ENCODE measurements at regions not wholly inside any gene's neighbourhood (a gene's known extent, or its start where the extent isn't known, plus 50 kb on each side); places are given as distances from the start of the nearest gene placed in this dataset.

DNA sequence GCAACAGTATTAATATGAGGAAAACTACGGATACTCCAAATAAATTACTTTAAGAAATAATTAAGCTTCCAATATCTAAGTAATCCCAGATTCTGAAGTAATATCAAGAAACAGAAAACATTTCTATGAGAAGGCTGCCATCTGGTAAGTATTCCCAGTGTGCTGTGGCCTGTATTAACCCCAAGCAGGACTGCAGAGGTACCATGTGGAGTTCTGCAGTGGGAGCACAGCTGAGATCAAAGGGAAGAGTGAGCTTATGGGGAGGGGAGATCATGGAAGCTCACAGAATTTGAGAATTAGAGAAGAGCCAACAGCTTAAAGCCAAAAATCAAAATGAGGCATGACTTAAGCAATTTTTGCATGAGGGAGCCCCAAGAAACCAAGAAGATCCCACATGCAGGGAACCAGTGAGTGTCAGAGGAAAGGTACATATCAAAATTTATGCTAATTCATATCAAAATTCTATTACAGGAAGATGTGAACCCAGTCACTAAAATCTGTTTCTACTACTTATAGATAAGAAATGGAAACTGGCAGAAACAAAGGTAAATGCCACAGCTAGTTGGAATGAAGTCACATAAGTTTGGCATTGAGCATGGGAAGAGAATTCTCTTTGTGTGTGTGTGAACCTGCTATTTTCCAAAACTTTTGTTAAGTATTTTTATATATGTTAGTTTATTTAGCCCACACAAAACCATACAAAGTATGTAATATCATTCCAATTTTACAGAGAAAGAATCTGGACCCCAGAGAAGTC is 62.6 kb upstream of the KITLG start:
- no peak for DNase-seq (ENCODE audit: low spot score)
- Histone ChIP-seq H3K79me2 (ENCODE audit: low read depth) (no peaks in the 10 kb centered on the region), H3K4me3 (no peak overlapping the region), H3K9me3 (ENCODE audit: low read depth) (no peaks in the 10 kb centered on the region), H3K27me3 (no peaks in the 10 kb centered on the region), H3K4me1 (no peaks in the 10 kb centered on the region), H3K27ac (no peak overlapping the region), H3F3A (ENCODE audit: low read depth) (no peaks in the 10 kb centered on the region), H3K36me3 (no peaks in the 10 kb centered on the region), H3K9ac (no peak overlapping the region), H3K4me2 (no peak overlapping the region), H4K20me1 (ENCODE audit: low read depth) (no peaks in the 10 kb centered on the region), H2AFZ (replicated peaks) (no peak overlapping the region)
- no peak overlapping the region for H3K27ac Mint-ChIP-seq
- H3K4me3 Mint-ChIP-seq, result no peak overlapping the region
- peaks cover 17% of the 10 kb centered on the region for H3K4me1 Mint-ChIP-seq
- peaks cover 2% of the 10 kb centered on the region for H3K27me3 Mint-ChIP-seq (ENCODE audit: insufficient read depth, low read depth)
- no peaks in the 10 kb centered on the region for H3K36me3 Mint-ChIP-seq
- H3K9me3 Mint-ChIP-seq, result no peaks in the 10 kb centered on the region
- TF ChIP-seq EZH2 (IDR thresholded peaks at IDR 0.05), result no peak
- TF ChIP-seq, protein P1, sequence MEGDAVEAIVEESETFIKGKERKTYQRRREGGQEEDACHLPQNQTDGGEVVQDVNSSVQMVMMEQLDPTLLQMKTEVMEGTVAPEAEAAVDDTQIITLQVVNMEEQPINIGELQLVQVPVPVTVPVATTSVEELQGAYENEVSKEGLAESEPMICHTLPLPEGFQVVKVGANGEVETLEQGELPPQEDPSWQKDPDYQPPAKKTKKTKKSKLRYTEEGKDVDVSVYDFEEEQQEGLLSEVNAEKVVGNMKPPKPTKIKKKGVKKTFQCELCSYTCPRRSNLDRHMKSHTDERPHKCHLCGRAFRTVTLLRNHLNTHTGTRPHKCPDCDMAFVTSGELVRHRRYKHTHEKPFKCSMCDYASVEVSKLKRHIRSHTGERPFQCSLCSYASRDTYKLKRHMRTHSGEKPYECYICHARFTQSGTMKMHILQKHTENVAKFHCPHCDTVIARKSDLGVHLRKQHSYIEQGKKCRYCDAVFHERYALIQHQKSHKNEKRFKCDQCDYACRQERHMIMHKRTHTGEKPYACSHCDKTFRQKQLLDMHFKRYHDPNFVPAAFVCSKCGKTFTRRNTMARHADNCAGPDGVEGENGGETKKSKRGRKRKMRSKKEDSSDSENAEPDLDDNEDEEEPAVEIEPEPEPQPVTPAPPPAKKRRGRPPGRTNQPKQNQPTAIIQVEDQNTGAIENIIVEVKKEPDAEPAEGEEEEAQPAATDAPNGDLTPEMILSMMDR (IDR thresholded peaks at IDR 0.05), result no peak
- TF ChIP-seq EZH2phosphoT487 (IDR thresholded peaks at IDR 0.05), result no peak

DNA sequence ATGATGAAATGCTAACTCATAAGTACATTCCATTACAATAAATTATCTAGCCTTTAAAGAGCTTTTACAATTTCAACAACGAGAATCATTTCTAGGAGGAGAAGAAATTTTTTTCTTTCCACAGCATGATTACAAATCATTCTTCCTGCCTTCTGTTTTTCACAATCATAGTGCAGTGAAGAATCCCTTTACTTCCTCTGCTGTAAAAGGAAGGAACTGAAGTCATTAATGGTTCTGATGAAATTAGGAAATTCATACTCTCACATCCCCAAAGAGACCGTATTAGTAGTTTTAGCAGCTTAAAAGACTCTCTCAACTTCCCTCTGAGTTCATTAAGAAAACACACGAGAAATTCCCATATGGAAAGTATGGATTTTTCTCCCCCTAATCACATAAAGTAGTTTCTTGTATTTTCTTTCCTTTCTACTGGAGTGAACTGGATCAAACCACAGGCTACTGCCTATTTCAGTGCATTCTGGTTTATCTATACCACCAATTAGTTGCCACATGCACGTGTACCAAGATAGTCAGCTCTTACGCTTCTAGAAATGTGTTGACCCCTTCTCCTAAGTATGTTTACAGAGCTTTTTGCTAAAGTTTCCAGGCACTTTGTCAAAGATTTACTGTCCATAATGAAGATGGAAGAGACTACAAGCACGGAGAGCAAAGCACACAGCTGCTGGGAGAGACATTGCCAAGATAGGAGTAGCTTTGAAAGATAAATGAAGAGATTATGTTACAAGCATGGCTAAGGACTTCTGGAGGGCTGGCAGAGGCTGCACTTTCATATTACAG is 58.9 kb upstream of the KITLG start:
- Histone ChIP-seq H4K20me1 (ENCODE audit: low read depth) (no peaks in the 10 kb centered on the region), H3K9ac (no peak overlapping the region), H3K9me3 (ENCODE audit: low read depth) (no peaks in the 10 kb centered on the region), H3K27me3 (no peaks in the 10 kb centered on the region), H3K79me2 (ENCODE audit: low read depth) (no peaks in the 10 kb centered on the region), H3K4me2 (no peak overlapping the region), H3K4me3 (no peak overlapping the region), H3K36me3 (no peaks in the 10 kb centered on the region), H3K4me1 (no peaks in the 10 kb centered on the region), H3F3A (ENCODE audit: low read depth) (no peaks in the 10 kb centered on the region), H3K27ac (no peak overlapping the region), H2AFZ (replicated peaks) (peak overlapping the region; percentile 38)
- no peak for DNase-seq (ENCODE audit: low spot score)
- peaks cover 17% of the 10 kb centered on the region for H3K4me1 Mint-ChIP-seq
- no peaks in the 10 kb centered on the region for H3K27me3 Mint-ChIP-seq (ENCODE audit: insufficient read depth, low read depth)
- H3K4me3 Mint-ChIP-seq, result no peak overlapping the region
- H3K9me3 Mint-ChIP-seq, result no peaks in the 10 kb centered on the region
- H3K27ac Mint-ChIP-seq, result no peak overlapping the region
- H3K36me3 Mint-ChIP-seq, result no peaks in the 10 kb centered on the region
- TF ChIP-seq EZH2phosphoT487 (IDR thresholded peaks at IDR 0.05) (no peak), EZH2 (IDR thresholded peaks at IDR 0.05) (no peak)
- TF ChIP-seq, protein P1 (IDR thresholded peaks at IDR 0.05), result no peak

DNA sequence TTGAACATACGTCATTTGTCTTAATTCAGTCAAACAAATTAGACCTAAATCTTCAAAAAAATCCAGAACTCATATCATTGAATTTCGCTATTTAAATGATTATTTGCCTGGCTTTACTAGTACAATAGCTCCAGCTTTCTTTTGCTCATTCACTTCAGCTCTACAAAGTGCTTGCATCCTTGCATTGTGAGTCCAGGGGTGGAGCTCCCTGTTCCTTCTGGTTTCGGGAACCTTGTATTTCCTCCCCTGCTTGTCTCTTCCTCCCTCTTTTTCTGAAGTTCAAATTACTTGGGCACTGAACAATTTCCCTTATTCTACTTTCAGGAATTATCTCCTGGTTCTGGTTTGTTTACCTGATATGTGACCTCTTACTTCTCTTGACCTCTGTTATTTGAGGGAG is 58.1 kb upstream of the KITLG start:
- Histone ChIP-seq H4K20me1 (ENCODE audit: low read depth) (no peaks in the 10 kb centered on the region), H3K9ac (no peak overlapping the region), H3K79me2 (ENCODE audit: low read depth) (no peaks in the 10 kb centered on the region), H3K9me3 (ENCODE audit: low read depth) (no peaks in the 10 kb centered on the region), H3F3A (ENCODE audit: low read depth) (no peaks in the 10 kb centered on the region), H3K36me3 (no peaks in the 10 kb centered on the region), H3K4me3 (no peak overlapping the region), H3K4me2 (no peak overlapping the region), H2AFZ (replicated peaks) (no peak overlapping the region), H3K27ac (no peak overlapping the region), H3K4me1 (no peaks in the 10 kb centered on the region), H3K27me3 (no peaks in the 10 kb centered on the region)
- H3K27ac Mint-ChIP-seq, result no peak overlapping the region
- peak; percentile 31 for DNase-seq (ENCODE audit: low spot score)
- H3K36me3 Mint-ChIP-seq, result no peaks in the 10 kb centered on the region
- no peaks in the 10 kb centered on the region for H3K9me3 Mint-ChIP-seq
- peaks cover 14% of the 10 kb centered on the region for H3K4me1 Mint-ChIP-seq
- no peaks in the 10 kb centered on the region for H3K27me3 Mint-ChIP-seq (ENCODE audit: insufficient read depth, low read depth)
- no peak overlapping the region for H3K4me3 Mint-ChIP-seq
- TF ChIP-seq EZH2 (IDR thresholded peaks at IDR 0.05), result no peak
- no peak for TF ChIP-seq EZH2phosphoT487 (IDR thresholded peaks at IDR 0.05)
- TF ChIP-seq, protein P1 (IDR thresholded peaks at IDR 0.05), result no peak
